Testis (tissue), 2 donors: ENCODE measurements at regions not wholly inside any gene's neighbourhood (a gene's known extent, or its start where the extent isn't known, plus 50 kb on each side); places are given as distances from the start of the nearest gene placed in this dataset.
A peak's percentile ranks its signal among the peaks of the same experiment; 100 is the strongest.

Experiments
- DNase-seq: peaks from one replicate; pipeline ENCODE4 v3.0.0-alpha.2; 2019
- H3K27ac ChIP-seq, 2 donors: fragments of 200-600 bp; sonication (generic); one replicate each; pipeline ENCODE4 v1.5.1; 2019
- H3K27me3 ChIP-seq: fragments of 200-600 bp; sonication (generic); one replicate; pipeline ENCODE4 v1.5.1; 2019
- H3K36me3 ChIP-seq: fragments of 200-600 bp; sonication (generic); one replicate; pipeline ENCODE4 v1.5.1; 2017; ENCODE audit warnings: low read depth; ENCODE audit errors: missing control alignments
- H3K4me1 ChIP-seq: fragments of 200-600 bp; sonication (generic); one replicate; pipeline ENCODE4 v1.5.1; 2019
- H3K4me3 ChIP-seq, 2 donors: fragments of 200-600 bp; sonication (generic); one replicate each; pipeline ENCODE4 v1.5.1; 2017 to 2019
- H3K9me3 ChIP-seq: fragments of 200-600 bp; sonication (generic); one replicate; pipeline ENCODE4 v1.5.1; 2017
- POLR2A ChIP-seq: fragments of 450-650 bp; IDR thresholded peaks from one replicate; pipeline ENCODE4 v1.6.1; 2017; ENCODE audit warnings: antibody characterized with exemption, mild to moderate bottlenecking, moderate library complexity
- WGBS, 2 donors: methylation state at CpG; one replicate each; pipeline ENCODE4 v1.1.5; 2018; 5-methylcytosine and 5-hydroxymethylcytosine counted together
- intact Hi-C: fragments of 100-400 bp; cut with DNase I; formaldehyde crosslinking; loops from one replicate; pipeline ENCODE4 v1.15.1; 2023; ENCODE audit warnings: low total_unique reads
- TF ChIP-seq, protein P1 (sequence below), 3 experiments: fragments of 450-650 bp in 2 of 3; fragments of 200-600 bp in 1 of 3; sonication (generic) in 1 of 3; IDR thresholded peaks; one replicate each; pipeline ENCODE4 v1.5.1; 2016 to 2019; ENCODE audit warnings: antibody characterized with exemption in 3 of 3, mild to moderate bottlenecking in 2 of 3, moderate library complexity in 1 of 3

DNA sequence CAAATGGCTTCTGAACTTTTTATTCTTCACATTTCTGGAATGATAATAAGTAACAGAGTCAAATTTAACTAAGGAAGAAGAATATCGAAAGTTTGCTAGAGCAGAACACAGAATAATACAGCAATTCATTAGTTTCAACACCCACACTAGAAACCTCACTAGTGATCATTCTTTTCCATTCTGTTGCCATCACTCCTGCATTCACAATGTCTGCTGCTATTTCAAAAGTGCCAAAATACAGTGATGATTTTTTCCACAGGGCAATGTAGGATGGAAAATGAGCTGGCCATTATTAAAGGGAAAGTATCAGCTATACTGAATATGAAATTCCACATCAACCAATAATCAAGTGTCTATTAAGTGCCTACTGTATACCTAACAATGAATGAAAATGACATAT is 186.7 kb downstream of the USP46 start:
- Histone ChIP-seq H3K27ac (no peak overlapping the region), H3K4me1 (no peaks in the 10 kb centered on the region), H3K36me3 (no peaks in the 10 kb centered on the region), H3K4me3 (no peak overlapping the region), H3K9me3 (no peaks in the 10 kb centered on the region), H3K27me3 (no peaks in the 10 kb centered on the region)
- no peak for DNase-seq
- 25 to 30% methylated on average over 1 of the region's 1 CpG for WGBS, 2 donors
- TF ChIP-seq, protein P1, sequence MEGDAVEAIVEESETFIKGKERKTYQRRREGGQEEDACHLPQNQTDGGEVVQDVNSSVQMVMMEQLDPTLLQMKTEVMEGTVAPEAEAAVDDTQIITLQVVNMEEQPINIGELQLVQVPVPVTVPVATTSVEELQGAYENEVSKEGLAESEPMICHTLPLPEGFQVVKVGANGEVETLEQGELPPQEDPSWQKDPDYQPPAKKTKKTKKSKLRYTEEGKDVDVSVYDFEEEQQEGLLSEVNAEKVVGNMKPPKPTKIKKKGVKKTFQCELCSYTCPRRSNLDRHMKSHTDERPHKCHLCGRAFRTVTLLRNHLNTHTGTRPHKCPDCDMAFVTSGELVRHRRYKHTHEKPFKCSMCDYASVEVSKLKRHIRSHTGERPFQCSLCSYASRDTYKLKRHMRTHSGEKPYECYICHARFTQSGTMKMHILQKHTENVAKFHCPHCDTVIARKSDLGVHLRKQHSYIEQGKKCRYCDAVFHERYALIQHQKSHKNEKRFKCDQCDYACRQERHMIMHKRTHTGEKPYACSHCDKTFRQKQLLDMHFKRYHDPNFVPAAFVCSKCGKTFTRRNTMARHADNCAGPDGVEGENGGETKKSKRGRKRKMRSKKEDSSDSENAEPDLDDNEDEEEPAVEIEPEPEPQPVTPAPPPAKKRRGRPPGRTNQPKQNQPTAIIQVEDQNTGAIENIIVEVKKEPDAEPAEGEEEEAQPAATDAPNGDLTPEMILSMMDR (IDR thresholded peaks at IDR 0.05): no peak
- TF ChIP-seq POLR2A: no peak
- intact Hi-C loops: no loop called here

DNA sequence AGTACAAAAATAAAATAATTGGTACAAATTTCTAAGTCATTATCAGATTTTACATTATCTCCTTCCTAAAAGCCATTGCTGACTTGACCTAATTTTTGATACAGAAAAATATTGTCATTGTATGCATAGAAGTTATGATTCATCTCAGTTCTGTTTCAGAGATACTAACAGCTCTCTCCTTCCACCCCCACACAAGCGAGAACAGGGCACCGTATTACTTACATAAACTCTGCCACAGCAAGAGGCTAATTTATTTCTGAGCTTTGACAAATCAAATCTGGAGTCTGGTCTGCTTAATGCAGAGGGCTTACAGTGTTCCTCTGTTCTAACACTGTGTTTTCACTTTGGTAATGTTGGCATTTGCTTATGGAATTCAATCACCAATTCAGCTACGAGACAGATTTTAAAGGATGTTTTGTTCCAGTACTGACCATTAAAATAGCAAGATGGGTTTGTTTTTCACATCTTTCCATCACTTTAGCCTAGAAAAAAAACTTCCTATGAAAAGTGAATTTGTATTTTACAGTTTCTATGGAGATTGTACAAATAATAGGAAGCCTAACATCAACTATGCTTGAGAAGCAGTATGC is 181.8 kb downstream of the USP46 start:
- WGBS, 2 donors: 39 to 50% methylated on average over 3 of the region's 3 CpGs
- intact Hi-C loops: no loop called here

DNA sequence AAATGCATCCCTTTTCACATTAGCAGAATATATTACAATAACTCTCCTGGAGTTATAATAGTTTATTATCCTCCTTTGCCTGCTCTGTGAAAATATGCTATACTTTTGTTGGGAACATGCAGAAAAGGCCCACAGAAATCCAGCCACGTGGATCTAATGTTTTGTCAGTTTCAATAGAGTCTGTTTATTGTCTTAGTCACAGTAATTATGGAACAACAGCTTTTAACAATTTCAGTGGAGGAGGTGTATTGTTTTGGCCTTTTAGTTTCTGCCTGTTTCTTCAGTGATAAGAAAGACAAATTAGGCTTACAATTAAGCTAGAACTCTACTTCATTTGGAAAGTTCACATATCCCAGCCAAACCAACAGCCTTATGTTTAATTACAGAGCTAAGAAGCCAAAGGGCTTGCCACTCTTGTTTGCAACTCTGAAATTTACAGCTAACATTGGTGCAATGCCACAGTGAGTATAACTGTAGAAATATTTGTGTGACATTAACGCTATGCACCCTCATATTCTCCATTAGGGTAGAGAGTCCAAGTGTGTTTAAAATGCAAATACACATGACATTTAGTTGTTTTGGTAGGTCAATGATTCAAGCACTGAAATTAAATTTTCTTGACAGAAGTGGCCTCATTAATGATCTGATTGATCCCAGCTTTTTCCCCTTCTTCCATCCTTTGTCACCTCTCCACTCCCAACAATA is 175.8 kb downstream of the USP46 start:
- no peaks in the 10 kb centered on the region for H3K36me3 ChIP-seq
- no peak for DNase-seq
- H3K27me3 ChIP-seq: no peaks in the 10 kb centered on the region
- intact Hi-C loops: no loop called here
- no peaks in the 10 kb centered on the region for H3K4me1 ChIP-seq
- H3K4me3 ChIP-seq: no peak overlapping the region
- no peak for TF ChIP-seq POLR2A
- TF ChIP-seq, protein P1 (IDR thresholded peaks at IDR 0.05): no peak
- H3K9me3 ChIP-seq: no peaks in the 10 kb centered on the region
- H3K27ac ChIP-seq: no peak overlapping the region
- 34 to 40% methylated on average over 2 of the region's 2 CpGs for WGBS, 2 donors

More for the DNA sequence above, 181.8 kb downstream of the USP46 start:
- TF ChIP-seq, protein P1 (IDR thresholded peaks at IDR 0.05): no peak
- TF ChIP-seq POLR2A: no peak
- Histone ChIP-seq H3K9me3 (no peaks in the 10 kb centered on the region), H3K36me3 (no peaks in the 10 kb centered on the region), H3K4me1 (no peaks in the 10 kb centered on the region), H3K27me3 (no peaks in the 10 kb centered on the region), H3K27ac (no peak overlapping the region), H3K4me3 (no peak overlapping the region)
- no peak for DNase-seq

DNA sequence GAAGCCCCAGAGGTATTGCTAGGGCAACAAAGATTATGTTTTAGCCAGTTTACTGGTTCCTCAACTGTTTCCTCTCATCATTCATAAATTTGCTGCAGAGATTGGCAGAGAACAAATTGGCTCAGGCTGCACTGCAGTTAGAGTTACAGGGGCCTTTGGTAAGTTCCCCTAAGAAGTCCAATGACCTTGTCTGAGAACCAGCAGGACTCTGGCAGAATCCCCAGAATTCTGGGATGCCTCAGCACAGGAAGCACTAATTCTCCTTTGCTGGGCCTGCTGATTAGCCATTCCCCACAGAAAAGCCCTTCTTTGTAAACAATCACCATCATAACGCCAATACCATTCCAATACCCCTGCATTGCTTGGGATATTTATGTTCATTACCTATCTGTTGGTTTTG is 151.3 kb downstream of the USP46 start:
- H3K9me3 ChIP-seq: no peaks in the 10 kb centered on the region
- TF ChIP-seq POLR2A: no peak
- TF ChIP-seq, protein P1 (IDR thresholded peaks at IDR 0.05): no peak
- H3K27me3 ChIP-seq: no peaks in the 10 kb centered on the region
- H3K4me1 ChIP-seq: peaks cover 14% of the 10 kb centered on the region
- intact Hi-C loops: no loop called here
- 12 to 31% methylated on average over 1 of the region's 1 CpG for WGBS, 2 donors
- no peak overlapping the region for H3K27ac ChIP-seq
- H3K4me3 ChIP-seq: no peak overlapping the region
- no peaks in the 10 kb centered on the region for H3K36me3 ChIP-seq
- DNase-seq: peak; percentile 70
